ENCODE measurements at regions not wholly inside any gene's neighbourhood (a gene's known extent, or its start where the extent isn't known, plus 50 kb on each side); places are given as distances from the start of the nearest gene placed in this dataset.

DNA sequence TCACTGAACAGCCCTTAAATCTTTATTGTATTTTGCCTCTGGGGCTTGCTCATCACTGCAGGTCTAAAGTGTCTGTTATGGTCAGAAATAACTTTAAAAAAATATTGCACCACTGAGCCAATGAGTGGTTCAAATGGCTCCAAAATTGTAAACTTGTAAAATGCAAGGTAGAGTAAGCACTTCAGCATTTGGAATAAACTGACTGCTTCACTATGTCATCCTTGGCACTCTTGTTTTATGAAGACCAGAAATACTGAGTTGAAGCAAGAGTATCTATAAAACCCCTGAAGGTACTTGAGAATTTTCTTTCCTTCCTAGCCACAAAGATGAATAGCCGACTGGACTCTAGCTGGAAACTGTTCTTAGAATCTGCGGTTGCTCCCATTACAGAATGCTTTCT, 390.3 kb upstream of the DPH6 start:
- H3K4me1 ChIP-seq, result no peaks in the 10 kb centered on the region
- Mint-ChIP-seq H3K4me3 (ENCODE audit: unreplicated experiment) (no peak overlapping the region), H3K4me1 (ENCODE audit: low read depth, unreplicated experiment) (no peaks in the 10 kb centered on the region), H3K36me3 (ENCODE audit: insufficient read depth, unreplicated experiment) (no peaks in the 10 kb centered on the region), H3K27me3 (ENCODE audit: insufficient read depth, unreplicated experiment) (no peaks in the 10 kb centered on the region), H3K27ac (ENCODE audit: unreplicated experiment) (no peak overlapping the region), H3K9me3 (ENCODE audit: unreplicated experiment) (no peaks in the 10 kb centered on the region)
- BruUV-seq (replicated peaks), result no TSS peak
- intact Hi-C loops (cut with micrococcal nuclease; ENCODE audit: unreplicated experiment), result no loop called here
- H3K9me3 ChIP-seq, result no peaks in the 10 kb centered on the region
- TF ChIP-seq, protein P1, sequence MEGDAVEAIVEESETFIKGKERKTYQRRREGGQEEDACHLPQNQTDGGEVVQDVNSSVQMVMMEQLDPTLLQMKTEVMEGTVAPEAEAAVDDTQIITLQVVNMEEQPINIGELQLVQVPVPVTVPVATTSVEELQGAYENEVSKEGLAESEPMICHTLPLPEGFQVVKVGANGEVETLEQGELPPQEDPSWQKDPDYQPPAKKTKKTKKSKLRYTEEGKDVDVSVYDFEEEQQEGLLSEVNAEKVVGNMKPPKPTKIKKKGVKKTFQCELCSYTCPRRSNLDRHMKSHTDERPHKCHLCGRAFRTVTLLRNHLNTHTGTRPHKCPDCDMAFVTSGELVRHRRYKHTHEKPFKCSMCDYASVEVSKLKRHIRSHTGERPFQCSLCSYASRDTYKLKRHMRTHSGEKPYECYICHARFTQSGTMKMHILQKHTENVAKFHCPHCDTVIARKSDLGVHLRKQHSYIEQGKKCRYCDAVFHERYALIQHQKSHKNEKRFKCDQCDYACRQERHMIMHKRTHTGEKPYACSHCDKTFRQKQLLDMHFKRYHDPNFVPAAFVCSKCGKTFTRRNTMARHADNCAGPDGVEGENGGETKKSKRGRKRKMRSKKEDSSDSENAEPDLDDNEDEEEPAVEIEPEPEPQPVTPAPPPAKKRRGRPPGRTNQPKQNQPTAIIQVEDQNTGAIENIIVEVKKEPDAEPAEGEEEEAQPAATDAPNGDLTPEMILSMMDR (IDR thresholded peaks at IDR 0.05; ENCODE audit: insufficient read depth in 1 of 2, low read depth in 1 of 2, low read length in 1 of 2, severe bottlenecking in 1 of 2, unreplicated experiment in 1 of 2), result no peak
- ChIA-PET POLR2A (no interaction called here), CTCF (no interaction called here)
- no peak for DNase-seq
- no peaks in the 10 kb centered on the region for H3K36me3 ChIP-seq (ENCODE audit: control insufficient read depth, insufficient read depth, low read length)
- H3K27me3 ChIP-seq (replicated peaks; ENCODE audit: control insufficient read depth, insufficient read depth, low read length), result no peaks in the 10 kb centered on the region
- H3K4me3 ChIP-seq (ENCODE audit: low read depth, low read length), result no peak overlapping the region

DNA sequence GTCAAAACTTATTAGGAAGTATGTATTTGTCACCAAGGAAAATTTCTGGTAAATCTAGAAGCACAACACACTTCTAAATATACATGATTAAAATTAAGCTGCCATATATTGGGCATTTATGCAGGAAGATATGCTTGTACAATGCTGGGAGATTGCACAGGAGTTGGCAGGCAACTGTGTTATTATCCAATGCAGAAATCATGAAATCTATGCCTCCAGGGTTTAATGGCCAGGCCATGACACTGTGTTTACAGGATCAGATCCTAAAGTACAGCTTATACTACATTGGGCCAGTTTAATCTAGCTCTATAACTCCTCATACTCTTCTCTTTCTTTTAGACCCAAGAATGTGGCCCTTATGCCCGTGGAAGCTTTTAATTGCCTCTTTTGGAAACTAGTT, 391.4 kb upstream of the DPH6 start:
- Histone ChIP-seq H3K4me3 (ENCODE audit: low read depth, low read length) (no peak overlapping the region), H3K36me3 (ENCODE audit: control insufficient read depth, insufficient read depth, low read length) (no peaks in the 10 kb centered on the region), H3K4me1 (no peaks in the 10 kb centered on the region), H3K9me3 (no peaks in the 10 kb centered on the region), H3K27me3 (replicated peaks; ENCODE audit: control insufficient read depth, insufficient read depth, low read length) (no peaks in the 10 kb centered on the region)
- CTCF ChIA-PET, result no interaction called here
- Mint-ChIP-seq H3K27me3 (ENCODE audit: insufficient read depth, unreplicated experiment) (no peaks in the 10 kb centered on the region), H3K36me3 (ENCODE audit: insufficient read depth, unreplicated experiment) (no peaks in the 10 kb centered on the region), H3K4me1 (ENCODE audit: low read depth, unreplicated experiment) (no peaks in the 10 kb centered on the region), H3K27ac (ENCODE audit: unreplicated experiment) (no peak overlapping the region), H3K9me3 (ENCODE audit: unreplicated experiment) (no peaks in the 10 kb centered on the region), H3K4me3 (ENCODE audit: unreplicated experiment) (no peak overlapping the region)
- no TSS peak for BruUV-seq (replicated peaks)
- intact Hi-C loops (cut with micrococcal nuclease; ENCODE audit: unreplicated experiment), result no loop called here
- POLR2A ChIA-PET, result no interaction called here
- TF ChIP-seq, protein P1 (IDR thresholded peaks at IDR 0.05; ENCODE audit: insufficient read depth in 1 of 2, low read depth in 1 of 2, low read length in 1 of 2, severe bottlenecking in 1 of 2, unreplicated experiment in 1 of 2), result no peak
- DNase-seq, result no peak

DNA sequence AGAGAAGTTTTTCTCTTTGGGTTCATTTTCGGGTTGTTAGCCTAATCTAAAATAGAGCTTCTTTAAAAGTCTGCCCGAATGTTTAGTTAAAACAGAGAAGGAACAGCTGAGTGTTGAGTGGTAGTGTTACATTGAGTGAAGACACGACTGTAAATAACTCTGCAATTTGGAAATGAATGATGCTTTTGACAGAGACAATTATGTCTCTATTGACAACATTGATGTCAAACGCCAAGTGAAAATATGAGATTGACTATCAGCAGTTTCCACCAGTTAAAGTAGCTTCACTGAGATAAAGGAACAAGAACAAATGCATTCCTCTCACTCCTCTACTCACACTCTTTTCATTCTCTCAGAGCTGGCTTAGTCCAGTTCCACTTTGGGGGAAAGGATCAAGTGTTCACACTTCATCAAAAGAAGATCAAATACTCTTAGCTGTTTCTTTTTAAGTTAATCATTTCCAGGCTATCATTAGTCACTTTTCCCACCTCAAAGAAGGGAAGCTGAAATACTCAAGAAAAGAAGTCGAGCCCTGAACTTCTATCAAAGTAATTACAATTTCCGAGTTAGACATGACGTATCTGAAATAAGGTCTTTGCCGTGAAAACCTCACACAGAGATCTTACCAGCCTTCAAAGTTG, 399.1 kb upstream of the DPH6 start:
- H3K4me3 Mint-ChIP-seq (ENCODE audit: unreplicated experiment), result no peak overlapping the region
- H3K27me3 ChIP-seq (replicated peaks; ENCODE audit: control insufficient read depth, insufficient read depth, low read length), result no peaks in the 10 kb centered on the region
- no peaks in the 10 kb centered on the region for H3K27me3 Mint-ChIP-seq (ENCODE audit: insufficient read depth, unreplicated experiment)
- no peaks in the 10 kb centered on the region for H3K9me3 ChIP-seq
- H3K4me1 ChIP-seq, result peaks cover 16% of the 10 kb centered on the region
- no peaks in the 10 kb centered on the region for H3K36me3 ChIP-seq (ENCODE audit: control insufficient read depth, insufficient read depth, low read length)
- peaks cover 20% of the 10 kb centered on the region for H3K9me3 Mint-ChIP-seq (ENCODE audit: unreplicated experiment)
- H3K36me3 Mint-ChIP-seq (ENCODE audit: insufficient read depth, unreplicated experiment), result no peaks in the 10 kb centered on the region
- no peak overlapping the region for H3K27ac Mint-ChIP-seq (ENCODE audit: unreplicated experiment)
- intact Hi-C loops (cut with micrococcal nuclease; ENCODE audit: unreplicated experiment), result no loop called here
- CTCF ChIA-PET, result interaction anchor here (1.2 kb wide), 1 partner anchor 193 kb away, joined by 3 read pairs; no protein-coding TSS in a partner anchor
- TF ChIP-seq, protein P1 (IDR thresholded peaks at IDR 0.05; ENCODE audit: insufficient read depth in 1 of 2, low read depth in 1 of 2, low read length in 1 of 2, severe bottlenecking in 1 of 2, unreplicated experiment in 1 of 2), result no peak
- no TSS peak for BruUV-seq (replicated peaks)
- no peak overlapping the region for H3K4me3 ChIP-seq (ENCODE audit: low read depth, low read length)
- POLR2A ChIA-PET, result no interaction called here
- peaks cover 13% of the 10 kb centered on the region for H3K4me1 Mint-ChIP-seq (ENCODE audit: low read depth, unreplicated experiment)
- no peak for DNase-seq

Data from Caco-2 (cell line).